ENCODE measurements at regions not wholly inside any gene's neighbourhood (a gene's known extent, or its start where the extent isn't known, plus 50 kb on each side); places are given as distances from the start of the nearest gene placed in this dataset.

GRCh38 chrY:16000751-16001150, 1476.4 kb downstream of the NLGN4Y start:
- TF ChIP-seq CTCF (conservative IDR thresholded peaks at IDR 0.05; ENCODE audit: low read length) (no peak), EZH2phosphoT487 (IDR thresholded peaks at IDR 0.05; ENCODE audit: borderline replicate concordance, low read depth, low read length) (no peak)
